ENCODE measurements at regions not wholly inside any gene's neighbourhood (a gene's known extent, or its start where the extent isn't known, plus 50 kb on each side); places are given as distances from the start of the nearest gene placed in this dataset.

- H3K36me3 ChIP-seq (ENCODE audit: control insufficient read depth, insufficient read depth, low read length): no peaks in the 10 kb centered on the region
- no peaks in the 10 kb centered on the region for H3K4me1 ChIP-seq (ENCODE audit: control insufficient read depth, extremely low read depth, insufficient read depth, low read length)
- H2AFZ ChIP-seq (ENCODE audit: low read length): no peak overlapping the region
- no peaks in the 10 kb centered on the region for H3K9me3 ChIP-seq (ENCODE audit: control insufficient read depth, insufficient read depth, low read depth, low read length)
- H3K27me3 ChIP-seq (ENCODE audit: control insufficient read depth, insufficient read depth, low read length): peaks cover 7% of the 10 kb centered on the region
- no peak overlapping the region for H3K27ac ChIP-seq (ENCODE audit: insufficient read depth, low read length)
- H3K79me2 ChIP-seq (ENCODE audit: control insufficient read depth, insufficient read depth, low read length): no peaks in the 10 kb centered on the region
- no peak overlapping the region for H3K4me2 ChIP-seq (ENCODE audit: extremely low read depth, insufficient read depth, low read length)
- no peak for DNase-seq (ENCODE audit: low read depth in 2 of 2)
- no peaks in the 10 kb centered on the region for H4K20me1 ChIP-seq (ENCODE audit: control insufficient read depth, extremely low read depth, insufficient read depth, low read length)
- no peak overlapping the region for H3K9ac ChIP-seq (ENCODE audit: insufficient read depth, low read length)
- no peak for TF ChIP-seq EZH2 (IDR thresholded peaks at IDR 0.05; ENCODE audit: low read length, missing control alignments)
- TF ChIP-seq, protein P1, sequence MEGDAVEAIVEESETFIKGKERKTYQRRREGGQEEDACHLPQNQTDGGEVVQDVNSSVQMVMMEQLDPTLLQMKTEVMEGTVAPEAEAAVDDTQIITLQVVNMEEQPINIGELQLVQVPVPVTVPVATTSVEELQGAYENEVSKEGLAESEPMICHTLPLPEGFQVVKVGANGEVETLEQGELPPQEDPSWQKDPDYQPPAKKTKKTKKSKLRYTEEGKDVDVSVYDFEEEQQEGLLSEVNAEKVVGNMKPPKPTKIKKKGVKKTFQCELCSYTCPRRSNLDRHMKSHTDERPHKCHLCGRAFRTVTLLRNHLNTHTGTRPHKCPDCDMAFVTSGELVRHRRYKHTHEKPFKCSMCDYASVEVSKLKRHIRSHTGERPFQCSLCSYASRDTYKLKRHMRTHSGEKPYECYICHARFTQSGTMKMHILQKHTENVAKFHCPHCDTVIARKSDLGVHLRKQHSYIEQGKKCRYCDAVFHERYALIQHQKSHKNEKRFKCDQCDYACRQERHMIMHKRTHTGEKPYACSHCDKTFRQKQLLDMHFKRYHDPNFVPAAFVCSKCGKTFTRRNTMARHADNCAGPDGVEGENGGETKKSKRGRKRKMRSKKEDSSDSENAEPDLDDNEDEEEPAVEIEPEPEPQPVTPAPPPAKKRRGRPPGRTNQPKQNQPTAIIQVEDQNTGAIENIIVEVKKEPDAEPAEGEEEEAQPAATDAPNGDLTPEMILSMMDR (conservative IDR thresholded peaks at IDR 0.05 in 1 of 2, IDR thresholded peaks at IDR 0.05 in 1 of 2; ENCODE audit: low read depth in 1 of 2, low read length in 2 of 2): no peak
- H3K4me3 ChIP-seq (replicated peaks in 1 of 4; ENCODE audit: control extremely low read depth in 1 of 4, insufficient read depth in 1 of 4, low read depth in 3 of 4, low read length in 4 of 4): no peak overlapping the region
Measured at GRCh38 chr12:132419631-132420246, 70.2 kb upstream of the FBRSL1 start.

DNA sequence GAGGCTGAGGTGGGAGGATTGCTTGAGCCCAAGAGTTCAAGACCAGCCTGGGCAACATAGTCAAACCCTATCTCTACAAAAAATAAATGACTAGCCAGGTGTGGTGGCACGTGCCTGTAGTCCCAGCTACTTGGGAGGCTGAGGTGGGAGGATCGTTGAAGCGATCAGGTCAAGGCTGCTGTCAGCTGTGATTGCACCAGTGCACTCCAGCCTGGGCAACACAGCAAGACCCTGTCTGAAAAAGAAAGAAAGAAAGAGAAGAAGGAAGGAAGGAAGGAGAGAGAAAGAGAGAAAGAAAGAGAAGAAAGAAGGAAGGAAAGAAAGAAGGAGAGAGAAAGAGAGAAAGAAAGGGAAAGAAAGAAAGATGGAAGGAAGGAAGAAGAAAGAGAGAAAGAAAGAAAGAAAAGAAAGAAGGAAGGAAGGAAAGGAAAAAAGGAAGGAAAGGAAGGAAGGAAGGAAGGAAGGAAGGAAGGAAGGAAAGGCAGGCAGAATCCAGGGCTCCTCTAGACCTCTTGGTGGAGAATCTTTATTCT, 71.5 kb upstream of the FBRSL1 start:
- Histone ChIP-seq H3K9ac (ENCODE audit: insufficient read depth, low read length) (no peak overlapping the region), H3K9me3 (ENCODE audit: control insufficient read depth, insufficient read depth, low read depth, low read length) (no peaks in the 10 kb centered on the region), H3K79me2 (ENCODE audit: control insufficient read depth, insufficient read depth, low read length) (no peaks in the 10 kb centered on the region), H3K36me3 (ENCODE audit: control insufficient read depth, insufficient read depth, low read length) (no peaks in the 10 kb centered on the region), H3K27me3 (ENCODE audit: control insufficient read depth, insufficient read depth, low read length) (peaks cover 7% of the 10 kb centered on the region), H3K27ac (ENCODE audit: insufficient read depth, low read length) (no peak overlapping the region), H2AFZ (ENCODE audit: low read length) (no peak overlapping the region), H3K4me3 (replicated peaks in 1 of 4; ENCODE audit: control extremely low read depth in 1 of 4, insufficient read depth in 1 of 4, low read depth in 3 of 4, low read length in 4 of 4) (no peak overlapping the region), H3K4me2 (ENCODE audit: extremely low read depth, insufficient read depth, low read length) (no peak overlapping the region), H4K20me1 (ENCODE audit: control insufficient read depth, extremely low read depth, insufficient read depth, low read length) (no peaks in the 10 kb centered on the region), H3K4me1 (ENCODE audit: control insufficient read depth, extremely low read depth, insufficient read depth, low read length) (no peaks in the 10 kb centered on the region)
- DNase-seq (ENCODE audit: low read depth in 2 of 2): no peak
- TF ChIP-seq EZH2 (IDR thresholded peaks at IDR 0.05; ENCODE audit: low read length, missing control alignments): no peak
- TF ChIP-seq, protein P1 (conservative IDR thresholded peaks at IDR 0.05 in 1 of 2, IDR thresholded peaks at IDR 0.05 in 1 of 2; ENCODE audit: low read depth in 1 of 2, low read length in 2 of 2): no peak

- no peak for TF ChIP-seq EZH2 (IDR thresholded peaks at IDR 0.05; ENCODE audit: low read length, missing control alignments)
- TF ChIP-seq, protein P1 (conservative IDR thresholded peaks at IDR 0.05 in 1 of 2, IDR thresholded peaks at IDR 0.05 in 1 of 2; ENCODE audit: low read depth in 1 of 2, low read length in 2 of 2): no peak
- no peak for DNase-seq (ENCODE audit: low read depth in 2 of 2)
- Histone ChIP-seq H3K27me3 (ENCODE audit: control insufficient read depth, insufficient read depth, low read length) (peaks cover 7% of the 10 kb centered on the region), H2AFZ (ENCODE audit: low read length) (no peak overlapping the region), H3K9me3 (ENCODE audit: control insufficient read depth, insufficient read depth, low read depth, low read length) (no peaks in the 10 kb centered on the region), H3K79me2 (ENCODE audit: control insufficient read depth, insufficient read depth, low read length) (no peaks in the 10 kb centered on the region), H3K27ac (ENCODE audit: insufficient read depth, low read length) (no peak overlapping the region), H3K4me2 (ENCODE audit: extremely low read depth, insufficient read depth, low read length) (no peak overlapping the region), H3K4me3 (replicated peaks in 1 of 4; ENCODE audit: control extremely low read depth in 1 of 4, insufficient read depth in 1 of 4, low read depth in 3 of 4, low read length in 4 of 4) (no peak overlapping the region), H3K36me3 (ENCODE audit: control insufficient read depth, insufficient read depth, low read length) (no peaks in the 10 kb centered on the region), H4K20me1 (ENCODE audit: control insufficient read depth, extremely low read depth, insufficient read depth, low read length) (no peaks in the 10 kb centered on the region), H3K4me1 (ENCODE audit: control insufficient read depth, extremely low read depth, insufficient read depth, low read length) (no peaks in the 10 kb centered on the region), H3K9ac (ENCODE audit: insufficient read depth, low read length) (no peak overlapping the region)
Measured at GRCh38 chr12:132417741-132418140, 72.2 kb upstream of the FBRSL1 start.

All from fibroblast of lung (primary cell).